Lower leg skin (tissue), 3 donors: ENCODE measurements at regions not wholly inside any gene's neighbourhood (a gene's known extent, or its start where the extent isn't known, plus 50 kb on each side); places are given as distances from the start of the nearest gene placed in this dataset.

ENCODE experiments used
- CTCF ChIP-seq, 3 donors: fragments of 450-650 bp; IDR thresholded peaks; one replicate each; pipeline ENCODE4 v1.5.1; 2016; ENCODE audit warnings: antibody characterized with exemption in 3 of 3, mild to moderate bottlenecking in 3 of 3, moderate library complexity in 2 of 3
- POLR2A ChIP-seq, 2 donors: fragments of 450-650 bp; IDR thresholded peaks; one replicate each; pipeline ENCODE4 v1.6.1; 2016 to 2017; ENCODE audit warnings: antibody characterized with exemption in 2 of 2, mild to moderate bottlenecking in 1 of 2, moderate library complexity in 1 of 2

- TF ChIP-seq CTCF (IDR thresholded peaks at IDR 0.05) (no peak), POLR2A (IDR thresholded peaks at IDR 0.05) (no peak)
Measured at GRCh38 chr16:86854626-86855294, 276.4 kb downstream of the FOXL1 start.
